ENCODE measurements at regions not wholly inside any gene's neighbourhood (a gene's known extent, or its start where the extent isn't known, plus 50 kb on each side); places are given as distances from the start of the nearest gene placed in this dataset.
"Not testable (repeated sequence)": the region's sequence is repeated elsewhere in the genome, so short reads cannot be mapped to it uniquely, and the experiment has no call there.

DNA sequence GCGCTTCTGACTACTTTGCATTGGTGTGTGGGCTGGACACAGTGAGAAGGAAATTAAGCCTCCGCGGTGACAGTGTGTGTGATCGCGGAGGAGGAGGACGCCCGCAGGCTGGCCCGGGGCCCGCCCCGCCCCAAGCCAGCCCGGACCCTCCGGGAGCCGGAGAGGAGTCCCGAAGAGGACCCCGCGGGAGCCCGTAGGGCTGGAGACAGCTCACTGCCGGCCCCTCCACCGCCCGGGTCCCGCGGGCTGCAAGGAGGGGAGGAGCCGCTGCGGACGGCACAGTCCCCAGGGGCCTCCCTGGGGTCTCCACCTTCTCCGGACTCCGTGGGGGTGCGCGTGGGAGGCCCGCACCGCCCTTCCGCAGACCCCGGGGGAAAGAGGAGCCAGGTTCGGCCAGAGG is 146.4 kb upstream of the ERCC6L2 start:
- no peak for FAIRE-seq

DNA sequence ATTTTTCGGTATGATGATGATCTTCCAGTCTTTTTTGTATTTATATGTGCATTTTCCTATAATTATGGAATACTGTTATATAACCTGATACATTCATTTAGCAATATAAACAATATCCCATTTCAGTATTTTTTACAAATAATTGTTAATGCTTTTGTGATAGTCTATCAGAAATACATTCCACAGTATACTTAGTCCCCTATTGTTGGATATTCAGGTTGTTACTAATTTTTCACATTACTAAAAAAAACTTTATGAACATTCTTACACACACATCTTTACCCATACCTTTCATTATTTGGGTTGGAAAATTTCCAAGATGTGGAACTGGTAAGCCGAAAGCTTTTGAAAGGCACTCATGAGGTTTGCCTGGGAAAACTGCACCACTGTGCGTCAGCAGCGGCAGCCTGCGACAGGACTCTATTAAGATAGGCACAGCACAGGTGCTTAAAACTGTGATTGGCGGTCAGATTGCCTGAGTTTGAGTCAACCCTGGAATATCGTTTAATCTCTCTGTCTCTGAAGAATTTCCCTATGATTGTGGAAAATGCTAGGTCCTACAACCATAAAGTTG is 147.5 kb upstream of the ERCC6L2 start:
- FAIRE-seq, result no peak

DNA sequence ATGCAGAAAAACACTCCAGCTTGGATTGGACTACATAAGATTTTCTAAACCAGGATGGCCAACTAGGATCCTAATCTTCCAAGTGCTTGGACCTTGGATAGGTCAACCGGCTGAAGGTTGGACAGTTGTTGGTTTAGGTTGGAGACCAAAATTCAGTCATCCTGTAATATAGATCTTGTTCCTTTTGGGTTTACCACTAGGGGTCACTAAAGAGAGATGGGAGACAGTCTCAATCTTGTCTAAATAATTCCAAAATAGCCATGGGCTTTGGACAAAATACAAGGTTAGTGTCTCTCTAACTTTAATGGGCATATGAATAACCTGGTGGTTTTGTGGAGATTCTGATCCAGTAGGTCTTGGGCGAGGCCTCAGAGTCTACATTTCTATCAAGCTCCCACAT is 148.7 kb upstream of the ERCC6L2 start:
- peak; percentile 72 for FAIRE-seq

DNA sequence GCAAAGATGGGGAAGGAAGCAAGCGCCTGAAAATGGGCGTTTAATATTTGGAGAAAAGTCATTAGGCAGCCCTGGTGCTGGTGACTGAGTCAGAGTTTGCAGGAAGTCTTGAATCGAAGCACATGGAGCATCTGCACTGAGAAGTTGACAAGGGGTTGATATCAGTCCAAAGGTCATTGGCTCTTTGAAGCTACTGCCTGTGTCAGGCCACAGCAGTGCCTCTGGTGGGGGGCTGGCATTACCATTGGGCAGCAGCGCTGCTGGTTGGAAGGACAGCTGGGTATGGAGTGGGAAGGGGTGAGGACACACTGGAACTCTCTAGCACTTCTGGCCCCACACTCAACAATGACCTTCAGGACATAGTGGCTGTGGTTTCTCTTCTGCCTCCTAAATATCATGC is 150.4 kb upstream of the ERCC6L2 start:
- FAIRE-seq, result no peak

DNA sequence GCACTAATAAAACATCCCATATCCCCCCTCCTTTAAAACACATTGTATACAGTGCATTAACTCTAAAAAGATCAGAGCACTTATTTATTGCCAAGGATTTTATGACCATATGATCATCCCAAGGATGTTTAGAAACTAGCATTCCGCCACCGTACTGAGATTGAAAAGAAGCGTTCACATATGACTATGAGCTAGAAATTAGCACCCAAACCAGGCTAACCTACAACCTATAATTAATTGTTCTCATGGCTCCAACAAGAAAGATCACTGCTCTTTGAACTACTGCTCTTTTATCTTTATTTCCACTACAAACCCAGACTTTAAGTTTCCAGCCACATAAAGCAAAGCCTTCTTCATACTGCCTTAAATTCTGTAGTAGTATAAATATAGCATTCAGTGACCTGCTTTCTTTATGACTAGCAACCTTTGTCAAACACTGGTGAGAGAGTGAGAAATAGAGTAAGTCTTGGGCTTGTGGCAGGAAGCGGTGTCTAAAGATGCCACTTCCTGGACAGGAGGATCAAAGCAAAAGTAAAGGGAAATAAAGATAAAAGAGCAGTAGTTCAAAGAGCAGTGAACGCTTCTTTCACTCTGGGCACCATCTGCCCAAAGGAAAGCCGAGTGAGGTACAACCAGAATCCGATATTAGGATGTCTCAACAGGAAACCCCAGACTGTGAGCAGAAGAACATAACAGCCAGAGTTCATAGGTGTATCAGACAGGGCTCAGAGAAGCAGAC is 151.1 kb upstream of the ERCC6L2 start:
- FAIRE-seq, result no peak

DNA sequence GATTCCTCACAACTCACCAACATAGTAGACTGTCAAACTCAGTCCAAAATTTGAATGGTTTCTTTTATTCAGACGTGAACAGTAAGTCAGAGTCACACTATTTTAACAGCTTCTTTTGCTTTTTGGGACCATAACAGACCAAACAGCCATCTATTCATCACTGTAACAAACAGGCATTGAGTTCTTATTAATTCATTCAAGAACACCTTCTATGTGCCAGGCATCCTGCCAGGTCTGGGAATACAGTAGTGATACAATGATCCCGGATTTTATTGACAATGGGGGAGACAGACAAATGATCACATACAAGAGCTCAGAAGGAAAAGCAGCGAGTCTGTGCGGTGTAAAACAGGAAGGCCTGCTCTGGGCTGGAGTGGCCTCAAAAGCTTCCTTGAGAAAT is 153.3 kb upstream of the ERCC6L2 start:
- FAIRE-seq, result no peak

DNA sequence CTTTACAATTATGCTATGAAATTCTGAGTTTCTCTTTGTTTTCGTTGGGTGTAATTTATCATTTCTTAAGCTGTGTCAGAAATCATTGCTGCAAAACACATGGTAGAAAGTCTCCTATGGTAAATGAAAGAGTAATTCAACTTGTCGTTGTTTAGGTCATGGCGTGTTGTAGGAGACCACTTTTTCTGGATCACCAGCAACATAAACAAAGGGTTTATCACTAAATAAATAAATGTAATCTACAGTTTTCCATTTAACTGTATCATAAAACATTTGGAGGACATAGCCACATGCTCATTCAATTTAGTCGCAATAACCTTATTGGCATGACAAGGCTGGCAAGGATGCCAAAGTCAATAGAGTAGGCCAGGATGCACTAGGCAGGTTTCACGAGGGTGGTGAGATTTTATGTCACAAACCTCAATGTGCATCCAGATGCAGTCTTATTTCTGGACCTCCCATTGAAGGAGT is 154.4 kb upstream of the ERCC6L2 start:
- FAIRE-seq, result no peak

DNA sequence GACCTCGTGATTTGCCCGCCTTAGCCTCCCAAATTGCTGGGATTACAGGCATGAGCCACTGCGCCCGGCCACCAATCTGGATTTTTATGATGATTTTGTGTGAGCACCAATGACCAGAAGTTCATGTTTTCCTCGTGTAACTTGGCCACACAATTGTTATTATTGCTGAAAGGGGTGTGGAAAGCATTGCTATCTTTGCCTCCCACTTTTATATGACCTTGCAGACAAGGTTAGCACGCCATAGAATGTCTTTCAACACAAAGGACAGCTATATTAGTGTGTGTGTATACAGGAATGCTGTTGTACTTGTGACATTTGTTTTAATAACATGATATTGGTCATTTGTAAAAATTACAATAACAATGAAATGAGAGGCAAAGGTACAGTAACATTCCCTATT is 155.0 kb upstream of the ERCC6L2 start:
- no peak for FAIRE-seq

DNA sequence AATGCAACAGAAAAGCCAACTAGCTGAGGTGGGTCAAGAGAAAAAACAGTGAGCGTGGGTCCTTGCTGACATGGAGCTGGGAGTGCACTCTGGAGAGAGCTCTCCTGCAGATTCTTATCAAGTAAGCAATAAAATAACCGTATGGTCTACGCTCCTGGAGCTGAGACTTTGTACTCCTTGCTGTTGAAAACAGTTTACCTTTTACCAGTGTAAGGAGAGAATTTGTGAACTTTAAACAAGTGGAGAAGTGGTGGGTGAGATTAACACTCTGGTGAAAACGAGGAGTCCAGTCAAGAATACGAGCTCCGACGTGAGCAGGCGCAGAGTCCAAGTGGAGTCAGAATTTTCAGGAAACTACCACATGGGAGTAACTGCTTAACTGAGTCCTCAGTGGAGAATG is 156.1 kb upstream of the ERCC6L2 start:
- FAIRE-seq, result no peak

DNA sequence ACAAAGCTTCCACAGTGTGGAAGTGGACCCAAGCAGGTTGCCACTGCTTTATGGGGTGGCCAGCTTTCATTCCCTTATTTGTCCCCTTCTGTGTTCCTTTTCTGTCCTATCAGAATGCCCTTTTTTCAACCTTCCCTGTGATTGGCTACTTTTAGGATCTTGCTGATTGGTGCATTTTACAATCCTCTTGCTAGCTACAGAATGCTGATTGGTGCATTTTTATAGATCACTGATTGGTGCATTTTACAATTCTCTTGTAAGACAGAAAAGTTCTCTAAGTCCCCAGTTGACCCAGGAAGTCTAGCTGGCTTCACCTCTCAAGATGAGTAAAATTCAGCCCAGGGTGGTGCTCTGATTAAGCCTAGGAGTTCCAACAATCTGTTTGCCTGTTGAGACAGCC is 157.2 kb upstream of the ERCC6L2 start:
- FAIRE-seq, result no peak

DNA sequence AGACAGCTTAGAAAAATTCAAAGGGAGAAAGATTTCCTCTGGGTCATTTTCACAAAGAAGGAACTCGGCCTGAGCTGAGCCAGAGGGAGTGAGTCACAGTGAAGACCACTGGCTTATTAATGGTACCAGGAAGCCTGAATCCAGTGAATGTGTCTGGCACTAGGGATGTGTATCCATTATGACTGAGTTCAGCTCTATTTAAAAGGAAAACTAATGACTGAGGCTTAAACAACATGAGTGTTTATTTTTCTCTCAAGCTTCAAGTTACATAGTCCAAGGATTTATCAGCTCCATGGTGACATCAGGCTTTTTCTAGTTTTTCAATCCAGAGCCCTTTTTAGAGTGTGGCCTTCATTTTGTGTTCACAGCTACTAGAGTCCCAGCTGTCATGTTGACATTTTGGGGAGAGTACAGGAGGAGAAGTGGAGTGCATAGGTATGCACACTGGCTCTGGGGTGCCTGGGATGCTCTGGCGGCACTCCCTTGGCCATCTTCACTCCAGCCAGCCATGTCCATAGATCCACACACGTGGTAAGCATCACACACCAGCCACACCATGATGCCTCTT is 159.5 kb upstream of the ERCC6L2 start:
- FAIRE-seq, result no peak

DNA sequence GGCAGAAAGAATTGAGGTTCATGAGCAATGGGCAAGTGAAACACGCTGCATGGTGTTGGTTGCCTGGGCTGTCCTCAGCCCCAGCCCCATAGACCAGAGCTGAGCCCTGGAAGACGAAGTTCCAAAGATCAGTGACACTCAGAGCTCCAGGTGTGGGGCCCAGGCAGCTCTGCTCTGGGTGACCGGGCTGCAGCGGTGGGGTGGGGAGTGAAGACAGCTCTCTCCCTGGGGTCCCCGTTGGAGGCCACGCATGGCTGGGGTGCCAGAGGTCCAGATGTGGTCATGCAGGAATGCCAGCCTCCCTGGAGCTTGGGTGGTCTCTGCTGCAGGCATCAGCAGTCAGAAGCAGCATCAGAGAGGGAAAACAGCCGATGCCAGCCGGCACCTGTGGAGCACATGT is 165.0 kb upstream of the ERCC6L2 start:
- no peak for FAIRE-seq

DNA sequence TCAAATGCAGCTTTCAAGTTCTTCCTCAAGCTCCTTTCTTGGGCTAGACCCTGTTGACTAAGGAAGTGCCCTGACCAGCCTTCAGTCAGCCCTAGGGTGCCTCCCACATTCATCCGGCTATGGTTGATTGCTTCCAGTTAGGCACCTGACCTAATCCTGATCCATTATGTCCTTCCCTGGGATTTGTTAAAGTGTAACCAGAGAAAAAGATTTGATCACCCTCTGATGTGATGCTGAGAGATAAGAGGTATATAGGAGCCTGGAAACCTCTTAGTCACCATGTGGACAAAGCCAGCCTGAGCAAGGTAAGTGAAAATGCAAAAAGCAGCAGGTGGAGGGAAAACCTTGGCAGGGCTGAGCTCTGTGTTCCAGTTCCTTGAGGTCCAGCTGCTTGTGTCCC is 178.8 kb upstream of the ERCC6L2 start:
- FAIRE-seq, result no peak

DNA sequence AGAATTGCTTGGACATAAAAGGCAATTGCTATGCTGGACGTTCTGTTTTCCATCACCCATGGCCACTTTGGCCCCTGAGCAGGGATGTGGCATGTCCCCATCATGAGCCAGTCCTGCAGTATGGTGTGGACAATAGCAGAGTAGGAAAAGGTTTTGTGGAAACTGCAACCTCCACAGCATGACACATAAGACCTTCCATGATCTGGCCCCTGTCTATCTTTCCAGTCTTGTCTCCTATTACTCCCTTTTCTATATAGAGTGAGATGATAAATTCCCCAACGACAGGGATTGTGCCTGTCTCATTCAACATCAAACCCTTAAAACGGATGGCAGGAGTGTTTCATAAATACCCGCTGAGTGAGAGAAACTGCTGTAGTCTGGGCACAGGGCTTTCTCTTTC is 174.7 kb upstream of the PTCH1 start:
- no peak for FAIRE-seq

DNA sequence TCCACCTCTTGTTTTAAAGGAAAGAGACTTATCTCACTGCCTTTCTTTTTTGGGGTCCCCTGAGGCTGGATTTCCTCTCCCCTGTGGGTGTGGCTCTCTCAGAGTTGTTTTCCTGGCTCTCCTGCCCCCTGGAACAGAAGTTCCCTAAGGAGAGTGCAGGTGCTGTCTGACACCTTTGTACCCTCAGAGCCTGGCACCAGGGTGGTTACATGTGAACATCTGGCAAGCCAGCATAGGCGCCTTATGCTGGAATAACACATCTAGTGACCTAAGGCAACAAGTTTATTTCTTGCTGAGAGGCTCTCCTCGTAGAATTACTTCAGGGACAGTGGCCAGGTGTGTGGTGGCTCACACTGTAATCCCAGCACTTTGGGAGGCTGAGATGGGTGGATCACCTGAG is 172.9 kb upstream of the PTCH1 start:
- no peak for FAIRE-seq

DNA sequence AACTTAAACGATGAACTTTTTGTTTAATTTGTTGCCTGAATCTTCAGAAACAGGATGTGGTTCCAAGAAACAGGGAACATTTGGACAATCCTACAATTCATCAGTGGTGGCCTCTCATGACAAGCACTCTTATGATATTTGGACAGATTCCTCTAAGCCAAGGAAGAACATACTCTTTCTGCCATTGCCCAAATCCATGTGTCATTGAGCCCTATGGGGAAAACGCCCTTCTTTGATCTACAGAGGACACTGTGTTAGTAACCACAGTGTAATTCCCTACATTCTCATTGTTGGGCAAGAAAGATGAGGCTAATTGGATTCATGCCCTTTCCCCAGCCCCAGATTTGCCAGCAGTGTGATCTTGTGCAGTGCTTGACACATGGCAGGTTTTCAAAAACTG is 167.7 kb upstream of the PTCH1 start:
- no peak for FAIRE-seq

DNA sequence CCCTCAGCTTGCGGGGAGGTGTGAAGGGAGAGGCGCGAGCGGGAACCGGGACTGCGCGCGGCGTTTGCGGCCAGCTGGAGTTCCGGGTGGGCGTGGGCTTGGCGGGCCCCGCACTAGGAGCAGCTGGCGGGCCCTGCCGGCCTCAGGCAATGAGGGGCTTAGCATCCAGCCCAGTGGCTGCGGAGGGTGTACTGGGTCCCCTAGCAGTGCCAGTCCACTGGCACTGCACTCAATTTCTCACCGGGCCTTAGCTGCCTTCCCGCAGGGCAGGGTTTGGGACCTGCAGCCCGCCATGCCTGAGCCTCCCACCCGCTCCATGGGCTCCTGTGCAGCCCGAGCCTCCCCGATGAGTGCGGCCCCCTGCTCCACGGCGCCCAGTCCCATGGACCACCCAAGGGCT is 163.5 kb upstream of the PTCH1 start:
- not testable (repeated sequence) for FAIRE-seq

DNA sequence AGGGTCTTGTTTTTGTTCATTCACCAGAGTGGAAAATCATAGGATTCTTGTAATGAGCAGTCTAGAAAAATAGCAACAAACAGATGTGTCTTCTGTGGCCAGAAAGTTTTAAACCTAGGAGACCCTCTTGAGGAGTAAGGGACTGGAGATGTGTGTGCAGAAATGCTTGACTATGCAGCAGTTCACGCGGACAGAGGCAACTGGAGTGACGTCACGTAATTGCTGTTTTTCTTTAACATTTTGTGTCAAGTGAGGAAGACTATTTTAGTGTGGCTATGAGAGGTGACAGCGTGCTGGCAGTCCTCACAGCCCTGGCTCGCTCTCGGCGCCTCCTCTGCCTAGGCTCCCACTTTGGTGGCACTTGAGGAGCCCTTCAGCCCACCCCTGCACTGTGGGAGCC is 163.1 kb upstream of the PTCH1 start:
- FAIRE-seq, result no peak

DNA sequence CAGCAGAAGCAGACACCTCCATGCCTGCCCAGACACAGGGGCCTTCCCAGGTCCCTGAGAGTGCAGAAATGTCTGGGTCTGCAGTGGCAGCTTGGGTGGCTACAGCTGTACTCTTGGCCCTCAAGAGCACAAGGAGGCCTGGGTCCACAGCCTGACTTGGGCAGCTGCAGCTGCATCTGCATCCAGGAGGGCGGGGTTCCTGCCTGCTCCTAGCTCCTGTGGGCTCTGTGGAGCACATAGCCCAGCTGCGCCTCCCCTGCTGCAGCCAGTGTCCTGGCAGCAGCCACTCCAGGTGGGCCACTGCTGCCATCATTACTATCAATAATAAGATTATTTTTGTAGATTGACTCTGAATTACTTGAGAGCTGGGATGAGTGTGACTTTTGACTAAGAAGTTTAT is 162.0 kb upstream of the PTCH1 start:
- FAIRE-seq, result no peak

DNA sequence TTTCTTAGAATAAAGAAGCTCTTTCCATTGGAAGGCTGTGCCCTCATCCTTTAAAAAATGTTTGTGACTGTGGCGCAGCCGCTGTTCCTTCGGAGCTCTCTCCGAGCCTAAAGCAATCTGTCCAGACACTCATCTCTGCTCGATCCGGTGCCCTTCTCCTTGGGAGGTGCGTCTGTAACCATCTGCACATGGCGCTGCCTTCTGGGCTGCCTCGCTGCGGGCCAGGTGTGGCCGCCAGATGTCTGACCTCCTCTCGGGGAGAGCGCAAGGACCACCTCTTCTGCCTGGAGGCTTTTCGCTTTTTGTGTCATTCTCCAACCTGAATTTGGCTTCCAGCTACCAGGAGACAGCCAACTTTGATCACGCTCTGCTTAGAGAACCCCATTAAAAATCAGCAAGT is 153.4 kb upstream of the PTCH1 start:
- no peak for FAIRE-seq

DNA sequence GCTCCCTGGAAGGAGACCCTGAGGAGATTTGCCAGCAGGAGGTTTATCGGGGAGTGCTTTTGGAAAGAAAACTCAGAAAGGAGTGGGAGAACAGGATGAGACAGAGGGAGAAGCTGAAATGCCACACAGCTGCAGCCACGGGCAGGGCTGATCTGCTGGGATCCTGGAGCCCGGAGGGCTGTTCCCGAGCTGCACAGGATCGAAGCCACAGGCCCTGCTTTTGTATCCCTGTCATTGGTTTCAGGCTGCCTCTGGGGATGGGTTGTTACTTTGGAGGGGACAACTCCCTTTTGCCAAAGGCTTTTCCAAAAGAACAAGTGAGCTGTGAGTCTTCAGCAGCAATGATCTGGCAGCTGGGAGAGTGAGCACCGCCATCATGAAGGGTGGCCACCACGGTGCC is 152.5 kb upstream of the PTCH1 start:
- FAIRE-seq, result no peak

DNA sequence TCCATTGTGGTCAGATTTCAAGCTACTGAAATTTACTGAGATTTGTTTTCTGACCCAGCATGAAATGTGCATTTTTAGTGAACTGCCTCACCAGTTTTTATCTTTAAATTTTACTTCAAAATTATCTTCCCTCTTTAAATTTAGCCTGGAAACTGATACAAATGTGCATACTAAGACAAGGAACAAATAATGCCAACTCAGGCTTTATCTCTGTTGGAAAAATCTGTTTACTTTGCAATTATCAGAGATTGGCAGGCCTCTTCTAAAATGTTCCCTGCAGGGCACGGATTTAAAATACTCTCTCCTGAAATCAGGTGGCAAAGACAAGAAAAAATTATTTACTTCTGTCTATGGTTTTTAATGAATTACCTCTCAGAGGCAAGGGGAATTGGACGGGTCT is 151.0 kb upstream of the PTCH1 start:
- FAIRE-seq, result no peak

DNA sequence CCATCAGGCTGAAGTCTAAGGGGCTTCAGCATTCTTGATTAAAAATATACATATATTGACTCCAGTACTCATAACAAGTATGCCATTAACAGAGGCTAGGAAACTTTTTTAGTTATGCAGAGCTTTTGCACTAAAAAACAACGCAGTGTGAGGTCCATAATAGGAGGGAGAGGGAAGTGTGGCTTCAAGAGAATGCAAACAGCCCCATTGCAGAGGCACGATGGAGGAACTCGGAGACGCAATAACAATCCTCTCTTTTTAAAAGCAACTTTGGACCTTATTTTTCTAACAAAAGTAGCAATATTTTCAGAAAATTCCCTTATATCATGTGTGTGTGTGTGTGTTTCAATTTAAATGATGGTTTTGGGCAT is 150.0 kb upstream of the PTCH1 start:
- FAIRE-seq, result no peak

DNA sequence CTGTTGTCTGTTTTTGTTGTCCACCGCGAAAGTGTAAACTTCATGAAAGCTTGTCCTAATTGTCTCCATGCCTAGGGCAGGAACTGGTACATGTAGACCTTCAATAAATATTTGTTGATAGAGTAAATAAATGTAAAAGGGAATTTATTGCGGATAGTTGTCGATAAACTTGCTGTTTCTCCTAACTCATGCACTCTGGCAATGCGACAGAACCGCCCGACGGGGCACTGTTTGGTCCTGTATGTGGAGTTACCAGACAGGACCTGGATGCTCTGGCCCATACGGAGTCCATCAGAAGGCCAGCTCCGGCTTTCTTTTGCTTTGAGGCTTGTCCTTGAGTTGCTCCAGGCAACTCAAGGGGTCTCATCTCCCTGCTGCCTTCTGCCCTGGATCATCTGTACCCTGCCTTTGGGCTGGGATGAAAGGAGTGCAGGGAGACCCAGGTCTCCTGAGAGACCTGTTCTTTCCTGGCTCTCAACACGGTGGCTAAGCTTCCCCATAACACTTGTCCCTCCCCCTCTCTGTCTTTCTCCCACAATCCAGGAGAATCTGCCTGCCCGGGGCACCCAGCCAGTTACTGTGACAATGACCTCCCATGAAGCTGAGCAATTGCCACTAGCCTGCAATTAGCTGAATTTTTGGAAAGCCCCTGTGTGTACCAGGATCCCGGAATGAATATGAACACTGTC is 149.5 kb upstream of the PTCH1 start:
- no peak for FAIRE-seq

All from TTC549 (cell line).